CD4-positive, alpha-beta T cell treated with Interleukin-6 at 100 ng/mL for 8 hours (primary cell): ENCODE measurements at regions not wholly inside any gene's neighbourhood (a gene's known extent, or its start where the extent isn't known, plus 50 kb on each side); places are given as distances from the start of the nearest gene placed in this dataset.

Experiments
- DNase-seq: peaks from one replicate; pipeline ENCODE4 v3.0.0-alpha.2; 2020; ENCODE audit warnings: mixed read lengths, low spot score

DNA sequence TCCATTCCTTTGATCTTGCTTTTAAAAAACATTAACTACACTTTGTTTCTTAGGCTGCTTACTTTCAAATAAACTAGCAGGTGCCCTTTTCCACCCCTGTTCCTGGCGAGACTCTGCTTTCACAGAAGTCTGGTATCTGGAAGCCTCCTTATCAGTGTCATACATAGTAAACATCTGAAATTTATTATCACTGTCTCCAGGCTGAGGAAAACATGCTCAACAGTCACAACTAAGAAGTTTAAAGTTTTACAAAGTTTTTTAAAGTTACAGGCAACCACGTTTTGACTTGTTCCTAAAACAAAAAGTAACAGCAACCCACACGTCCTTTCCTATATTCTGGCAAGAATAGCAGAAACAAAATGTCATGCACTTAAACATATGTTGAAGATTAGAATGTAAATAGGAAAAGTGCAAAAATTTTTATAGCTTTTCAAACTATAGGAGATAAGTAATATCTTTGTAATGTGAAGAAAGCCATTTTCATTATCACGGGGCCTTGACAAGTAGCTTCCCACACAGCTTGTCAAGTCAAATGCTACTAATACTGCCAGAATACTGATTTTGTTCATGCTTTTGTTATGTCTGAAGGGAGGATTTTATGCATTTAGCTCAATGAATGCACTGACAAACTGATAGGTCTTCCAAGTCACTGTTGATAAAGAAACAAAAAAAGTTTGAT lies 275.2 kb upstream of the KCNMB2 start:
- no peak for DNase-seq

- DNase-seq: no peak
Measured at GRCh38 chr3:178263236-178263916, 272.9 kb upstream of the KCNMB2 start.

DNA sequence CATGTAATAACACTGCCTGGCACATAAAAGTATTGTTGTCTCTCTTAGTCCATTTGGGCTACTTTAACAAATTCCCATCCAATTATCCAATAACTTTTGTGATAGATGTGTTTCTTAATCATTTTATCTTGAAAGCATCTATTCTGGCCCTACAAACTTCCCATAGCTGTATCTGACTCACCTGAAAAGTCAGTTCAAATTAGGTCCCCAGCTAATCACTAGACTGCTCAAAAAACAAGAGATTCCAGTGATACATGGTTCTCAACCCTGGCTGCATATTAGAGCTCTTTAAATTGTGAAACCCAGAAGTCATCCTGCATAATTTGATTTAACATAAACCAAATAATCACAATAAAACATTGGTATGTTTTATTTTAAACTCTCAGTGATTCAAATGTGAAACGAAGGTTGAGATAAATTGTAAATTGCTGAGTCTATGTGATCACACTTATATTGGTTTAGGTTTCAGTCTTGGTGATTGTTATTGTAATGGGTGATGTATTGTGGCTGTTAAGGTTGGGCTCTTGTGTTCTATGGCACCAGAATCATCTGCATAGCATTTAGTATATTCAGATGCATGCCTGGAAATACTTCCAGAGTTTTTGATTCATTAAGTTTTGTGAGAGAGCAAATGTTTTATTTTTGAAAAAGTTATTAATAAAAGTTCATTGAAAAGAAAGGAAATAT lies 268.9 kb upstream of the KCNMB2 start:
- DNase-seq: no peak

DNA sequence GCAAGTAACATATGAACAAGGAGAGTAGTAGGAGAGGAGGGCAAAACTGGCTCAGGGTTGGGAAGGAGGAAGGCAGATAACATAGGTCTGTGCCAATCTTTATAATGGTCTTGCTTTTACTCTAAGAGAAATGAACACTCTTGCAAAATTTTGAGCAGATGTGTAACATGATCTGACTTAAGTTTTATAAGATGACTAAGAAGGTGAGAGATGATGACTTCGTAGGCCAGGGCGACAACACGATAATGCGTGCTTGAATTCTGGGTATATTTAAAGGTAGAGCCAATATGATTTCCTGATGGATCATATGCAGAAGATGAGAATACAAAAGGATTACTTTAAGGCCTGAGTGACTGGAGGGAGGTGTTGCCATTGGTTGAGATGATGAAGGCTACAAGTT lies 265.4 kb upstream of the KCNMB2 start:
- no peak for DNase-seq

DNA sequence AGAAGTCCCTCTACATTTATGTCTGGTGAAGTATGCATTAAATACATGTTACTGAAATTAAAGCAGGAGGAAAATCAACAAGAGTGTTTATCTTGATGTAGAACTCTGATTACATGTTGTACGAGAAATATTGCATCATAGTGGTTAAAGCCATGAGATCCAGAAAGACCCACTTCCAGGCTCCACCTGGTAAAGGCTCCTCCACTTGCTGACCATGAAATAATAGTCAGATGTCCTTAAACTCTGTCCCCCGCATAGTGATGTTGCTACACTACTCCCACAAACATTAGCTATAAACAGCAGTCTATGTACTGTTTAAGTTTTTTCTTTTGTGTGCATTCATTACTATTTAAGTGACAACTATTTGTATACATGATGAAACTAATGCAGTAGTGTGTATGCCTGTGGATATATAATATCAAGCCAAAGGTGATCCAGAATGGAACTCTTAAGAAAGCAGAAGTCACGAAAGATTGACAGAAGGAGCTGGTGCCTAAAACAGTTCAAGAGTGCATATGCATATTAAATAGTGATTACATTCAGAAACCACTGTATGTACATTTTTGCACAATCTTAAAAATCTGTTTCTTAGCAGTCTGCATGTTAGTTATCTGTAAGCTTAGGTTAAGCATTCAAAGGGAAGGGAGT lies 264.4 kb upstream of the KCNMB2 start:
- no peak for DNase-seq

DNA sequence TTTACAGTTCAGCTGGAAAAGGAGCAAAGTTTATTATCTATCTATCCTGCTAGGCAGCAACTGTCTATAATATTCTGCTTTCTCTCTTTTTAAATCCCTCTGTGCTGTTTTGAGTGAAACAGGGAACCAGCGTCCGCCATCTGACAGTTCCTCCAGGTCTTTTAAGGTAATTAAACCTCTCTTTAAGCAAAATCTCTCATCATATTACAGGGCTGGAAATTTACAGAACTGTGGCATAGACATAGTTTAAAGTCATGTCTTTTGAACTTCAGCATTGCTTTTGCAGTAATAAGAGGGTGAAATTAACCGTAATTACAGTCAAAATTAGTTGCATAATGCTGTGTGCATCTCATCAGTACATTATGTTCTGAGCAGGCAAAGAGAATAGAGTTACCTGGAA lies 263.4 kb upstream of the KCNMB2 start:
- no peak for DNase-seq

GRCh38 chr3:178274711-178275110 lies 261.5 kb upstream of the KCNMB2 start:
- no peak for DNase-seq

DNA sequence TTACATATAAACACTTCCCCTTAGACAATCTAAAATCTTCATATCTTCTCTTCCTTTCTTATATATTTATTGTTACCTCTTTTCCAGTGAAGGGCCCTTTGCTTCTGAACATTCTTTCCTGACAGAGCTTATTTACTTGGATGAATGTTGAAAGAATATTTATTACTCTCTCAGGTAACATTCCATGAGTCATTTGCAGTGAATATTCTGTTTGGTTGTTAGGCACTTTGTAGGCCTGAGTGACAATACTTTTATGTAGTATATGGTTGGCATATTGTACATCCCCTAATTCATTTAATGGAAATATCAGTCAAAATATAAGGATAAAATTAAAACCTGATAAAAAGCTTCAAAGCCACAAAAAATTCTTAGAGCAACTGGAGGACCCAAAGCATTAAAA lies 260.9 kb upstream of the KCNMB2 start:
- no peak for DNase-seq

DNA sequence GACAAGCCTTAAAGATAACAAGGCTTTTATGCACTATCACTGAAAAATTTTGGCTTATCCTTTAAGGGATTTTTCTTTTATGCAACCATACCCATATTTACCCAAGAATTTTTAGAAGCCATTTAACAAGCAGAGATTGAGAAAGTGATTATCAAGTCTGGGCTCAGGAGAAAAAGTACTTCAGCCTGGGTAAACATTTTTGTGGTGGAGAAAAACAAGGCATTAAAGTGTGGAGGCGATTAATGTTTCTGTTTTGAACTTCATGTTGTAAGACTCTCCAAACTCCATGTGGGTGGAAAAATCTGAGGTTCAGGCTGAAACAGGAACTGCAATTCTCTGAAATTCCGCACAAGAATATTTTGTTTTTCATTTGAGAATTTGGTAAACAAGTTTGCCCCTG lies 260.4 kb upstream of the KCNMB2 start:
- DNase-seq: no peak

- DNase-seq: no peak
Measured at GRCh38 chr3:178277605-178278004, 258.6 kb upstream of the KCNMB2 start.

DNA sequence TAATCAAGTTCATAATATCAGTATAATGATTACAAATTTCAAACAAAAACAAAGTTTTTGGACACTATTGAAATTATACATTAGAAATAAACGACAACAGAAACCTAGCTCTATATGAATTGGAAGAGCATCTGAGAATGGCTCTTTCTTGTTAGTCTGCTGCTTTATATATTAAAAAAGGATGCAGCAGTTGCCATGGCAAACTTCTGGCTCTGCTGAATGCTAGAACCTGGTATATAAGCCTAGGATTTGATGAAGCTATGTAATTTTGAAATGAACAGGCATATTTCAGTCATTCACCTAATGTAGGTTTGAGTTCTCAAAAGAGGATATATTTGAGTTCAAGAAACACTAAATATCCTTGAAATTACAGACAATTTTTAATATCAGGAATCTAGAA lies 252.7 kb upstream of the KCNMB2 start:
- DNase-seq: no peak

- no peak for DNase-seq
Measured at GRCh38 chr3:178284181-178284580, 252.1 kb upstream of the KCNMB2 start.

- DNase-seq: no peak
Measured at GRCh38 chr3:178288074-178288473, 248.2 kb upstream of the KCNMB2 start.

GRCh38 chr3:178289544-178290160 lies 246.6 kb upstream of the KCNMB2 start:
- DNase-seq: no peak

DNA sequence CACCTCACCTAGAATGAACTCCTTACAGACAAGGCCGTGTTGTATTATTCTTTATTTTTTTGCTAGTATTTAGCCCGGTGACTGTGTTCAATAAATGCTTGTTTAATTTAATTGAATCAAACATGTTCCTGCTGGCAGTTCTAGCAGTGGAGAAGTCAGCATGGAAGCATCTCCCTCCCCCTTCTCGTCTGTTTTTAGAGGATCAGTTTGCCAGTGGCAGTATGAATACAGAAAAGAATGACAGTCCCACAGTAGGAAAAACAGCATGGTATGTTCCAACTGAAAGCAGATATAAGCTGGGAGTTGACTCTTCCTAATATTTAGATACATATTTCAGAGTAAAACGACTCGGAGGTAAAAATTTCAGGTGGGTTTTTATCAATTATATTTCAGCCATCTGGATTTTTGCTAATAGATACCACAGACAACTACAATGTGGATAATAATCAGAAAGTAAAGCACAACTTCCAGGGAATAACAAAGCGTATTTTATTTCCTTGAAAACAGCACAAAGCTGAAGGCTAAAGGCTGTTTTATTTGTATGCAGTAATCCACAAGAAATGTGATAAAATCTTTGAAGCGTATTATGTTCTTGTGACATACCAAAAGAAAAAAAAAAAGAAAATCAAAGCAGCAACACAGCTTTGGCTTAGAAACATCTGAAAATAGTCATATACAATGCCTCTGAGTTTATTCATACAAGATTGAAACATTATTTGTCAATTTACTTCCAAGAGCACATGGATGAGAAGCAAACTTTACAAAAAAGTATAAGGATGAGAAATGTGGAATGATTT lies 244.5 kb upstream of the KCNMB2 start:
- no peak for DNase-seq

GRCh38 chr3:178295292-178295912 lies 240.8 kb upstream of the KCNMB2 start:
- no peak for DNase-seq

DNA sequence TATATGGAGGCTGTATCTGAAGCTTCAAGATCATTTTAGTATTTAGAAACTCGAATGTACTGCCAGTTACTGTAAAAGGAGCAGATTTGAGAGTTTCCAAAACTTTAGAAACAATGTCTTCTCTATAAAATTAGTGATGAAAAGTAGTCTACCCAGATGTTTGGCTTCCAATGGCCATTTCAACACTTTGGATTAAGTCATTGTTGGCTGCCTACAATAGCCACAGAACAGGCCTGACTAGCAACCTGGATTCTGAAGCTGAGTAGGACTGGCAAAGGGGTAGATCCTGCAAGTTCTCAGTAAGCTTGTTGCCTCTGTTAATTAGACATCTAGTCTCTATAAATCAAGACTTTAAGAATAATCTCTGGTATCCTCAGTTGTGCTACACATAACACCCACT lies 239.0 kb upstream of the KCNMB2 start:
- no peak for DNase-seq

- no peak for DNase-seq
Measured at GRCh38 chr3:178297740-178298139, 238.5 kb upstream of the KCNMB2 start.

GRCh38 chr3:178300441-178300959 lies 235.7 kb upstream of the KCNMB2 start:
- no peak for DNase-seq

DNA sequence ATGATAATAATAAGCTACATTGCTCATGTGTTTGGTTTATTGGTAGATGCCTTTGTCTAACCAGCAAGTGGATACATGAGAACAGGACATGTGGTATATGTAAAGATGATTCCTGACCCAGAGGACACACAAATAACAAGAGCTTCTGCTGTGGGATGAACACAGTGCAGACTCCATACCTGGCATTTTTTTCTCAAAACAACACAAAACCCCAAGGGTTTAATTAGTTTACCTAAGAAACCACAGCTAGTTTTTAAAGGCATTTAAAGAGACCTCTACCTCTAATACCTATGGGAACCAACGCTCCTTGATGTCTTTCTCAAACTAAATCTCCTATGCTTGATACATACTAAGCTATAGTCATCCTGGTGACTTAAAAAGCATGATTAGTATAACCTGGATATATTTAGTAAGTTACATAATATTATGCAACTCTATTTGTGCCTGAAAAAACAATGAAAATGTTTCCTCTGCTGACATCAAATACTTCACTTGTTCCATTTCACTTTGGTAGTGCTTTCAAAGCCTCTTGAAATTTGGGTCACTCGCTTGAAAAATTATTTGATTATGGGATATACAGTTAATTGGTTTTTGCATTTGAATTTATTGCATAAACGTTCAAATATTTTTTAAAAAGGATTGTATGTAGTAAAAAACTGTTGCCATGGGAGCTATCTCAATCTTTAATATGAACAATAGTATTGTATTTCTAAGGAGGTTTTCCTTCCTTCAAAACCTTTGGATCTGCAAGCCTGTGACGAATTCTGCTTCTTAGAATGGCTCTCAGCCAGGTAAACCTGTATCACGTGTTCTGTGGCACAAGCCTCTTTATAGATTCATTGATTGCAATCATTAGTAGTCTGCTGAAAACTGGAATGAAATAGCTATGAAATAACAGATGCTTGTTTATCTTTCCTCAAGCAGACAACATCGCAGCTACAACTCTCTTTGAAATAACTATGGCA lies 233.0 kb upstream of the KCNMB2 start:
- no peak for DNase-seq
